GM12891 (cell line): ENCODE measurements at regions not wholly inside any gene's neighbourhood (a gene's known extent, or its start where the extent isn't known, plus 50 kb on each side); places are given as distances from the start of the nearest gene placed in this dataset.

Experiments used
- DNase-seq: peaks from one replicate; pipeline ENCODE4 v3.0.0; 2011; ENCODE audit warnings: low spot score; ENCODE audit not compliant: insufficient read length
- FAIRE-seq: peaks from 2 replicates; lab custom pipeline; 2011; peaks lifted over from hg19 to GRCh38; lab: Jason Lieb, UNC
- PAX5 ChIP-seq: IDR thresholded peaks from 2 replicates; pipeline ENCODE4 v1.6.1; 2011; ENCODE audit warnings: low read length, moderate library complexity, mild to moderate bottlenecking; ENCODE audit not compliant: insufficient read depth, severe bottlenecking
- POLR2A ChIP-seq: IDR thresholded peaks from 2 replicates; pipeline ENCODE4 v1.6.1; 2011; ENCODE audit warnings: low read depth, low read length, control low read depth
- POLR2AphosphoS5 ChIP-seq: IDR thresholded peaks from 2 replicates; pipeline ENCODE4 v1.6.1; 2011; ENCODE audit warnings: low read depth, low read length, control low read depth
- POU2F2 ChIP-seq: IDR thresholded peaks from 2 replicates; pipeline ENCODE4 v1.6.1; 2011; ENCODE audit warnings: low read depth, mild to moderate bottlenecking, control low read depth, low read length, moderate library complexity
- SPI1 ChIP-seq: IDR thresholded peaks from 2 replicates; pipeline ENCODE4 v1.6.1; 2011; ENCODE audit warnings: low read depth, low read length, control low read depth
- TAF1 ChIP-seq: IDR thresholded peaks from 2 replicates; pipeline ENCODE4 v1.6.1; 2011; ENCODE audit warnings: low read depth, low read length, control low read depth

DNA sequence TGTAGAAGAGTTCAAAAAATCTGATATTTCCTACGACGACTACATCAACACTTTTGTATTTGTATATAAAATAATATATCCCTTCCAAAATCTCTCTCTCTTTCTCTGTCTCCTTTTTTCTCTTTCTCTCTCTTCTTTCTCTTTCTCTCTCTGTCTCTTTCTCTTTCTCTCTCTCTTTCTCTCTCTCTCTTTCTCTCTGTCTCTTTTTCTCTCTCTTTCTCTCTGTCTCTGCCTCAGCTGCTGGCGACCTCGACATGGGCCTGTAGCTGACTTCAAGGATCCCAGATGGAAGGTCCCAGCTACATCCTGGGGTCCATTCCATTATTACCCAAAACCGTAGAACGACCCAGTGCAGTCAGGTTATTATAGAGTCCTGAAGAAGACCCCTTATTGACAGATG, 90.0 kb downstream of the CD24 start:
- TF ChIP-seq TAF1 (no peak), POLR2AphosphoS5 (no peak), POLR2A (no peak)
- DNase-seq (no peak), FAIRE-seq (no peak)

DNA sequence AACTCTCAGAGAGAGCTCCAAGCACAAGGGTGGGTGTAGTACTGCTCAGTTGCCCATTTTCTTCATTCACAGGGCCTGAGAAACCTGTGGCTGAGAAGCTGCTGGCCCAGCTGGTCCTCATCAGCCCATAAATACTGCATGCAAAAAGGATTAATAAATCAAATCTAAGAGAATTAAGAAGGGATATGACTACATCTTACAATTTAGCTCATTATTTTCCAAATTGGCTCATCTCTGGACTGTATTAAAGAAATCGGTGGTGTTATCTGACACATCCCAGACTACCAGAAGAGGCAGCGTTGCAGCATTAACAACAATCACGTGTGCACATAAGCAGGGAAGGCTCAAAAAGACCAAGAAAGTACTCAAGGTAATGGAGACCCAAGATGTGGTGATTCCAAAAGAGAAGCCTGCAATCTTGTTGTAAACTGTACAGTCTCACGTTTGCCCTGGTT, 90.7 kb downstream of the CD24 start:
- DNase-seq (no peak), FAIRE-seq (no peak)
- TF ChIP-seq POU2F2 (no peak), PAX5 (no peak), POLR2A (no peak), TAF1 (no peak), SPI1 (no peak), POLR2AphosphoS5 (no peak)

DNA sequence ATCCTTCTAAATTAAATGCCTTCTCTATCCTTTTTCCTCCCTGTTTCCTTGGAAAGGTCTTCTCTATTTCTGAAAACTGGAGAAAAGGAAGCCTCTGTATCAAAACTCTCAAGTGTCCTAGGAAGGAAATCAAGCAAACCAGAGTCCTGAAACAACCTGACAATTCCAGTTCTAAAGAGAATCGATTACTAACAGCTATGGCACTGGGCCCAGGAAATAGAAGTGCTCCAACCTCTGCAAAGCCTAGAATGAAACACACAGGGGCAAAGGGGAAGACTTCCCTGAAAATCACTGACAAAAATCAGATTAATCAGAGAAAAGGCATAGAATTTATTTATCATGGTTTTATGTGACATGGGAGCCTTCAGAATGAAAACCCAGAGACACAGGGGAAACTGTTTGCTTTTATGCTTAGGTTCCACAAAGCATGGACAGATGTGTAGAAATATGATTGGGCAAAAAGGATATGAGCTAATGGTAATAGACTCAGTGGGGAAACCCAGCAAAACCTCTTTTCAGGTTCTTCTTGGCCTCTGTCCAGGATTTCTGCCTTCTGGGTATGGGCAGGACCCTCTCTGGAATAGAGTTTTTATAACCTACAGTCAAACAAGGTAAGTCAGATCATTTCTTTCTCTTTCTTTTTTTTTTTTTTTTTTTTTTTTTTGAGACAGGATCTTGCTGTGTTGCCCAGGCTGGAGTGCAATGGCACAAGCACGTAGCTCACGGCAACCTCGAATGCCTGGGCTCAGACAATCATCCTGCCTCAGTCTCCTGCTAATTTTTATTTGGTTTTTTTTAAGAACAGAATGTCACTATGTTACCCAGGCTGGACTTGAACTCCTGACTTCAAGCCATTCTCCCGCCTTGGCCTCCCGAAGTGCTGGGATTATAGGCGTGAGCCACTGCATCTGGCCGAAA, 91.7 kb downstream of the CD24 start:
- DNase-seq (no peak), FAIRE-seq (no peak)

DNA sequence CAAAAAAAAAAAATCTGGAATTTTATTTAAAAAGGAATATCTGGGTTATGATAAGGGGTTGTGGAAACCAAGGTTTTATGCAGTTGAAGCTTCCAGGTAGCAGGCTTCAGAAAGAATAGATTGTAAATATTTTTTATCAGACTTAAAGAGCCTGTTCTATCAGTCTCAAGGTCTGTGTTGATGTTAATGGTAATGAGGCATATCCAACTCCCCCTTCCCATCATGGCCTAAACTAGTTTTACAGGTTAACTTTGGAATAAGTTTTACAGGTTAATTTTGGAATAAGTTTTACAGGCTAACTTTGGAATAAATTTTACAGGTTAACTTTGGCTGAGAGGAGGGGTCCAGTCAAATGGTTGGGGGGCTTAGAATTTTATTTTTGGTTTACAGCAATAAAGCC, 92.4 kb downstream of the CD24 start:
- DNase-seq: no peak
- TF ChIP-seq PAX5: no peak
- TF ChIP-seq POLR2AphosphoS5: no peak
- no peak for TF ChIP-seq SPI1
- no peak for TF ChIP-seq TAF1
- TF ChIP-seq POU2F2: no peak
- TF ChIP-seq POLR2A: no peak
- FAIRE-seq: no peak

More for the DNA sequence above, 91.7 kb downstream of the CD24 start:
- TF ChIP-seq POU2F2: no peak
- TF ChIP-seq POLR2AphosphoS5: no peak
- TF ChIP-seq POLR2A: no peak
- no peak for TF ChIP-seq SPI1
- no peak for TF ChIP-seq TAF1
- no peak for TF ChIP-seq PAX5

DNA sequence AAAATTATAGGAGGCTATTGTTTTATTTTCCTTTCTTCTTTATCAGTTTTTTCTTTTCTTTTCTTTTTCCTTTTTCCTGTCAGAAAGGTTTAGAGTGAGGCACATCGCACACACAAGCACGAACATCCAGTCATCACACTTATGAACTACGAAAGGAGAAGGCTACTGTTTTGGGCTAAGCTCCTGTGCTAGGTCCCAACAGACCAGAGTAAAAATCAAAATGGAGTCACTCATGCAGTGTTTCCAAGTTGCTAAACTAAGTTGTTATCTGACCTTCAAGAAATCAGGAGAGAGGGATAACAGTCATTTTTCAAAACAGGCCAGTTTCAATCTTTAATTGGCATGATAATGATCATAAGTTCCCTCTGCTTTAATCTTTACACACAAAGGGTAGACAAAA, 93.6 kb downstream of the CD24 start:
- FAIRE-seq: no peak
- DNase-seq: no peak
- no peak for TF ChIP-seq SPI1
- no peak for TF ChIP-seq PAX5
- TF ChIP-seq POU2F2: no peak
- no peak for TF ChIP-seq POLR2A
- TF ChIP-seq POLR2AphosphoS5: no peak
- TF ChIP-seq TAF1: no peak

DNA sequence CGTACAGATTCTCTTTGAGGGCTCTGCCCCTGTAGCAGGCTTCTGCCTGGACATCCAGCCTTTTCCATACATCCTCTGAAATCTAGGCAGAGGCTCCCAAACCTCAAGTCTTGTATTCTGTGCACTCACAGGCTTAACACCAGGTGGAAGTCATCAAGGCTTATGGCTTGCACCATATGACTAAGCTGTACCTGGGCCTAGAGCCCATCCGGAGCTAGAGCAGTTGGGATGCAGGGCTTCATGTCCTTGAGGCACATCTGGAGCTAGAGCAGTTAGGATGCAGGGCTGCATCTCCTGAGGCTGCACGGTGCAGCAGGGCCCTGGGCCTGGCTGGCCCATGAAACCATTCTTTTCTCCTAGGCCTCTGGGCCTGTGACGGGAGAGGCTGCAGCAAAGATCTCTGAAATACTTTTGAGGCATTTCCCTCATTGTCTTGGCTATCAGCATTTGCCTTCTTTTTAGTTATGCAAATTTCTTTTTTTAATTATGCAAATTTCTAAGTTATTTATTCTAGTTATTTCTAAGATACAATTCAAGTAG, 98.7 kb downstream of the CD24 start:
- no peak for DNase-seq
- TF ChIP-seq TAF1 (no peak), POU2F2 (no peak), SPI1 (no peak), POLR2A (no peak), PAX5 (no peak), POLR2AphosphoS5 (no peak)
- no peak for FAIRE-seq

DNA sequence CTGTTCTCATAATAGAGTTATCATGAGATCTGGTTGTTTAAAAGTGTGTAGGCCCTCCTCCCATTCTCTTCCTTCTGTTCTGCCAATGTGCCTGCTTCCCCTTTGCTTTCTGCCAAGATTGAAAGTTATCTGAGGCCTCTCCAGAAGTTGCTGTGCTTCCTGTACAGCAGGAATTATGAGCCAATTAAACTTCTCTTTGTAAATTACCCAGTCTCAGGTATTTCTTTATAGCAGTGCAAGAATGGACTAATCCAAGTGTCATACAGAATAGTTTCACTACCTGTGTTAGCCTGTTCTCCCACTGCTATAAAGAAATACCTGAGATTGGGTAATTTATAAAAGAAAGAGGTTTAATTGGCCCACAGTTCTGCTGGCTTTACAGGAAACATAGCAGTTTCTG, 100.0 kb downstream of the CD24 start:
- FAIRE-seq (no peak), DNase-seq (no peak)
- TF ChIP-seq PAX5 (no peak), SPI1 (no peak), POU2F2 (no peak), POLR2A (no peak), TAF1 (no peak)

DNA sequence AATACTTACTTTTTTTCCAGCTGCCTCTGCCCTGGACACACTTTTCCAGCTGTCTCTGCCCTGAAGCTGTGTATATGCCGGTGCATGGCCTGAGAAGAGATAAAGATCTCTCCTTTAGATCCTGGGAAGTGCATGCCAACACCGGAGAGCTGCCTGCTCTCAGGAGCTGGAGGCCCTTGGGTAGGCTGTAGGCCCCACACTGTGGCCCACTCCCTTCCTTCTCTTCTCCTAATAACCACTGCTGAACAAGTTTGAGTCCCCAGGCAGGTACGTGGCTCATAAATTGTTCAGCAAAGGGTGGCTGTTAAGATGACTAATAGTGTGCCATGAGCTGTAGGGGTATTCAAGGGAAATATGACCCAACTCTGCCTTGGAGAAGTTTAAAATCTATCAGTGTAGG, 102.5 kb downstream of the CD24 start:
- TF ChIP-seq TAF1 (no peak), POLR2AphosphoS5 (no peak), SPI1 (no peak), POLR2A (no peak), PAX5 (no peak), POU2F2 (no peak)
- FAIRE-seq (no peak), DNase-seq (no peak)
